ENCODE measurements at regions not wholly inside any gene's neighbourhood (a gene's known extent, or its start where the extent isn't known, plus 50 kb on each side); places are given as distances from the start of the nearest gene placed in this dataset.

DNA sequence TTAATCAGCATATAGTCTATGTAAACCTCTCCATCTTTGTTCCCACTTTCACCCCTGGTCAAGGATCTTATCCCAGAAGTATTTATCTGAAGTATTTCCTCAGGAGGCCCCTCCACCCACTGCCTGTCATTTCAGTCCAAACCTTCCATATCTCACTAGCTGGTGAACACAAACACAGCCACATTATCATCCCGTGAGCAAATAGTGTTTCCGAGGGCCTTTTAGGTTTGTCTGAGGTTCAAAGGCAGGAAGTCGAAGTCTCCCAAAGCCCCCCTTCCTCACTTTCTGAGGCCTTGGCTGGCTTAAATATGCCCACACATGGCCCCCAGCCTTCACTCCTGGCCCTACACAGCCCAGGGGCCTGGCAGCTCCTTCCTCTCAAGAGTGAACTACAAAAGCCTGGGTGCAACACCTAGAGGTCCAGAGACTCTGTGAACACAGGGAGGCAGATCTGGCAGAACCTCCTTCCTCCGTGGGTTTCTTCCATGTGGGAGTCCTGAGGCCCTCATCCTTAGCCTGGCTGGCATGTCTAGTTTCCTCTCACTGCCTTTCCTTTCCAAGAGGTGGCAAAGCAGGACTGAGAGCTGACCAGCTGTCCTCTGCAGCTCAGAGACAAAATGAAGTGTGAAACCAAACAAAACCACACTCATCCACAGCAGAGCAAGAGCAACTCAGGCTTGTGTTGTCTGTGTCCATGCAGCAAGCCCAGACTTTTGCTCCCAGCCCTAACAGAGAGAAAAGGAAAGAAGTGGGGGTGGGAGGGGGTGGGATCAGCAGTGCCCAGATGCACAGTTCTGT, 264.2 kb downstream of the SS18 start:
- TF ChIP-seq, protein P1, sequence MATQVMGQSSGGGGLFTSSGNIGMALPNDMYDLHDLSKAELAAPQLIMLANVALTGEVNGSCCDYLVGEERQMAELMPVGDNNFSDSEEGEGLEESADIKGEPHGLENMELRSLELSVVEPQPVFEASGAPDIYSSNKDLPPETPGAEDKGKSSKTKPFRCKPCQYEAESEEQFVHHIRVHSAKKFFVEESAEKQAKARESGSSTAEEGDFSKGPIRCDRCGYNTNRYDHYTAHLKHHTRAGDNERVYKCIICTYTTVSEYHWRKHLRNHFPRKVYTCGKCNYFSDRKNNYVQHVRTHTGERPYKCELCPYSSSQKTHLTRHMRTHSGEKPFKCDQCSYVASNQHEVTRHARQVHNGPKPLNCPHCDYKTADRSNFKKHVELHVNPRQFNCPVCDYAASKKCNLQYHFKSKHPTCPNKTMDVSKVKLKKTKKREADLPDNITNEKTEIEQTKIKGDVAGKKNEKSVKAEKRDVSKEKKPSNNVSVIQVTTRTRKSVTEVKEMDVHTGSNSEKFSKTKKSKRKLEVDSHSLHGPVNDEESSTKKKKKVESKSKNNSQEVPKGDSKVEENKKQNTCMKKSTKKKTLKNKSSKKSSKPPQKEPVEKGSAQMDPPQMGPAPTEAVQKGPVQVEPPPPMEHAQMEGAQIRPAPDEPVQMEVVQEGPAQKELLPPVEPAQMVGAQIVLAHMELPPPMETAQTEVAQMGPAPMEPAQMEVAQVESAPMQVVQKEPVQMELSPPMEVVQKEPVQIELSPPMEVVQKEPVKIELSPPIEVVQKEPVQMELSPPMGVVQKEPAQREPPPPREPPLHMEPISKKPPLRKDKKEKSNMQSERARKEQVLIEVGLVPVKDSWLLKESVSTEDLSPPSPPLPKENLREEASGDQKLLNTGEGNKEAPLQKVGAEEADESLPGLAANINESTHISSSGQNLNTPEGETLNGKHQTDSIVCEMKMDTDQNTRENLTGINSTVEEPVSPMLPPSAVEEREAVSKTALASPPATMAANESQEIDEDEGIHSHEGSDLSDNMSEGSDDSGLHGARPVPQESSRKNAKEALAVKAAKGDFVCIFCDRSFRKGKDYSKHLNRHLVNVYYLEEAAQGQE (IDR thresholded peaks at IDR 0.05; ENCODE audit: low read depth), result no peak
- no peak for TF ChIP-seq ZBTB7A (IDR thresholded peaks at IDR 0.05; ENCODE audit: low read depth)
- no peak for TF ChIP-seq YY1 (IDR thresholded peaks at IDR 0.05; ENCODE audit: low read depth)
- TF ChIP-seq TCF12 (IDR thresholded peaks at IDR 0.05; ENCODE audit: low read depth), result no peak
- TF ChIP-seq CREB1 (IDR thresholded peaks at IDR 0.05; ENCODE audit: low read depth), result no peak
- TF ChIP-seq EP300 (IDR thresholded peaks at IDR 0.05; ENCODE audit: borderline replicate concordance), result no peak
- TF ChIP-seq, protein P2, sequence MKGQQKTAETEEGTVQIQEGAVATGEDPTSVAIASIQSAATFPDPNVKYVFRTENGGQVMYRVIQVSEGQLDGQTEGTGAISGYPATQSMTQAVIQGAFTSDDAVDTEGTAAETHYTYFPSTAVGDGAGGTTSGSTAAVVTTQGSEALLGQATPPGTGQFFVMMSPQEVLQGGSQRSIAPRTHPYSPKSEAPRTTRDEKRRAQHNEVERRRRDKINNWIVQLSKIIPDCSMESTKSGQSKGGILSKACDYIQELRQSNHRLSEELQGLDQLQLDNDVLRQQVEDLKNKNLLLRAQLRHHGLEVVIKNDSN (IDR thresholded peaks at IDR 0.05), result no peak
- no peak for TF ChIP-seq RAD21 (IDR thresholded peaks at IDR 0.05; ENCODE audit: low read depth)

DNA sequence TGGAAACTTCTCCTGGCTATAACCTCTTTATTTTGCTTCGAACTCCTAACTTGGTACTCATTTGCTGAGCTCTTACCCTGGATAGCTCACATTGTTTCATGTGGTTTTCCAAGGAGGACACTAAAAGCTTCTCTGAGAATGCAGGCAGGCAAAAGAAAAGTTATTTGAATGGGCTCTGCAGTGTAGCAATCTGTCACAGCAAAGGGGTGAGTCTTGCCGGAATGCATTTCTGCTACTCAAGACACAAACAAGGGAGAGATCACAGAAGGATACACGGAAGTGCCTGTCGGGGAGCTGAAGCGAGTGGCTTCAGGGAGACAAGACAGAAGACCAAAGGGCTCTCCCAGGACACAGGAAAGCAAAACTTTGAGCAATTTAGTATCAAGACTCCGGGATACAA, 265.4 kb downstream of the SS18 start:
- TF ChIP-seq TAF1 (IDR thresholded peaks at IDR 0.05; ENCODE audit: low read depth) (no peak), TEAD4 (IDR thresholded peaks at IDR 0.05) (no peak), FOXM1 (IDR thresholded peaks at IDR 0.05; ENCODE audit: borderline replicate concordance, low read depth) (no peak), TCF12 (IDR thresholded peaks at IDR 0.05; ENCODE audit: low read depth) (no peak), EP300 (IDR thresholded peaks at IDR 0.05; ENCODE audit: borderline replicate concordance) (no peak), RAD21 (IDR thresholded peaks at IDR 0.05; ENCODE audit: low read depth) (no peak), EGR1 (IDR thresholded peaks at IDR 0.05) (no peak), ZBTB7A (IDR thresholded peaks at IDR 0.05; ENCODE audit: low read depth) (no peak), YY1 (IDR thresholded peaks at IDR 0.05; ENCODE audit: low read depth) (no peak), CREB1 (IDR thresholded peaks at IDR 0.05; ENCODE audit: low read depth) (no peak)

DNA sequence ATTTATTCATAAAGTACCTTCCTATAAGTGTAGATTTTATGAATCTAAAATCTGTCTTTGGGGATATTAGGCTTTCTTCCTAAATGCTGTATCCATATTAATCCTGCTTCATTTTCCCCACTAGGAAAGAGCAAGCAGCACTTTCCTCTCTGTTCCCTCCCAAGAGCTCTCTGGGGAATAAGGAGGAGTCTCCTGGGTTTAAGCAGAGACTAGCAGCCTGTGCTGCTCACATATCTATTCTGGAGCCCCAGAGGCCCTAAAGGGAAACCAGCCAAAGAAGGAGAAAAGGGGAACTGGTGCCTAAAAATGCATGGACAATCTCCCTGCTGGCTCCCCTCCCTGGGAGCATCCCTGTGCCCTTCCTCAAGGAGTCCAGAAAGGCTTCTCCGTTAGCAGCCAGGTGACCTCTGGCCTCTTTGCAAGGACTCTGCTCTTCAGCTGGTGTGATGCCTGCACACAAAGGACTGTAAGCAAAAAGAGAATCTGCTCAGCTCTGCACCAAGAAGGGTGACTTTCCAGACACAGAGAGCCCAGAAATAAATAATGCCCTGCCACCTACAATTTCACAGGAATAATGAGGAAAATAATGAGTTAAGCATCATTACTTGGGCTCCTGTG, 270.6 kb downstream of the SS18 start:
- TF ChIP-seq, protein P3, sequence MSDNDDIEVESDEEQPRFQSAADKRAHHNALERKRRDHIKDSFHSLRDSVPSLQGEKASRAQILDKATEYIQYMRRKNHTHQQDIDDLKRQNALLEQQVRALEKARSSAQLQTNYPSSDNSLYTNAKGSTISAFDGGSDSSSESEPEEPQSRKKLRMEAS (IDR thresholded peaks at IDR 0.05), result no peak
- no peak for TF ChIP-seq YY1 (IDR thresholded peaks at IDR 0.05; ENCODE audit: low read depth)
- TF ChIP-seq, protein P1 (IDR thresholded peaks at IDR 0.05; ENCODE audit: low read depth), result no peak

DNA sequence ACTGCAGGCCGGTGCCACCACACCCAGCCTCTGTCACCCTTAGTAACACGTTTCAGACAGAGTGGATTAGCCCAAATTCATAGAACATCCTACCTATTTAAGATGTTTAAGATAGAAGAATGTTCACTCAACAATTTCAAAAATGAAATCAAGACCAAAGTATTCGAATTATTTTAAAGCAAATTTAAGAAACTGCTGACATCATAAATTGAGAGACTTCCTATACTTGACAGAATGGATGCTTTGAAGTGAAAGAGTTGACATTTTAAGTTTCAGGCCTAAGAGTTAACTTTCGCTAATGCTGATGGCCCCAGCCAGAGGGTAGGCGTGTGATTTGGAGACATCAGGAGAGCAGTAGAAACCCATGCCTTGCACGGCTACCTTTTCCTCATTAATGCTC, 271.9 kb downstream of the SS18 start:
- no peak for TF ChIP-seq TEAD4 (IDR thresholded peaks at IDR 0.05)
- TF ChIP-seq, protein P2 (IDR thresholded peaks at IDR 0.05), result no peak
- no peak for TF ChIP-seq ZBTB7A (IDR thresholded peaks at IDR 0.05; ENCODE audit: low read depth)
- TF ChIP-seq FOXM1 (IDR thresholded peaks at IDR 0.05; ENCODE audit: borderline replicate concordance, low read depth), result no peak
- TF ChIP-seq TCF12 (IDR thresholded peaks at IDR 0.05; ENCODE audit: low read depth), result no peak
- no peak for TF ChIP-seq NFIC (IDR thresholded peaks at IDR 0.05)
- TF ChIP-seq CREB1 (IDR thresholded peaks at IDR 0.05; ENCODE audit: low read depth), result no peak

DNA sequence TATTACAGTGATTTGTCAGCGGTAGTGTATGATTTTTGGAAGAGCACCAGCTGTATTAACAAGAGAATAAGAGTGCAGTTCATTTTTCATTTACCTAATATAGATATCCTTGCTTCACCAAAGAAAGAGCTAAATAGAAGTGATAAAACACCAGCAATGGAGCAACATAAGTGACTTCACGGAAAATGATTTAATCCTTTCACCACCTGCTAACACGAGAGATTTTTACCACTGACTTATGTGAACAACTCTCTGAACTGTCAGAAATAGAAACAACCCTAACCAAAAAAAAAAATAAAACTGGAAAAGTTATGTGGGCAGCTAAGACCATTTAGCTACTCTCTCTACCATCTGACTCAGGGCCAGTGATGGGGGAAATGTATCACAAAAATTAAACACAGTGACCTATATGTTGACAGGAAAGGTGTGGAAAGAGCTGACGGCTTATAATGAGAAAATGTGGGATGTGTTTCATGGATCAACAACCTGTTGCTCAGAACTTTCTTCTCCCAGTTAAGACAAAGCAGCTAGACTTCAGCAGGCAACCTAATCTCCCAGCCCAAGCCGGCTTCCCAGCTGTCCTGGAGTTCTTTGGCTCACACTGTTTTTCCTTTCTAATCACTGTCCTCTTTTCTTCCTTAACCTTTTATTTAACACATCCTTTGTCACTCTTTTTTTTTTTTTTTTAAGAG, 272.7 kb downstream of the SS18 start:
- no peak for TF ChIP-seq RAD21 (IDR thresholded peaks at IDR 0.05; ENCODE audit: low read depth)
- TF ChIP-seq, protein P2 (IDR thresholded peaks at IDR 0.05), result no peak
- TF ChIP-seq, protein P3 (IDR thresholded peaks at IDR 0.05), result no peak
- no peak for TF ChIP-seq YY1 (IDR thresholded peaks at IDR 0.05; ENCODE audit: low read depth)
- TF ChIP-seq, protein P1 (IDR thresholded peaks at IDR 0.05; ENCODE audit: low read depth), result no peak
- TF ChIP-seq TAF1 (IDR thresholded peaks at IDR 0.05; ENCODE audit: low read depth), result no peak
- no peak for TF ChIP-seq CEBPB (IDR thresholded peaks at IDR 0.05)
- TF ChIP-seq EP300 (IDR thresholded peaks at IDR 0.05; ENCODE audit: borderline replicate concordance), result no peak
- TF ChIP-seq EGR1 (IDR thresholded peaks at IDR 0.05), result no peak
- no peak for TF ChIP-seq ZBTB7A (IDR thresholded peaks at IDR 0.05; ENCODE audit: low read depth)
- TF ChIP-seq FOXM1 (IDR thresholded peaks at IDR 0.05; ENCODE audit: borderline replicate concordance, low read depth), result no peak
- TF ChIP-seq CREB1 (IDR thresholded peaks at IDR 0.05; ENCODE audit: low read depth), result no peak
- no peak for TF ChIP-seq NFIC (IDR thresholded peaks at IDR 0.05)
- no peak for TF ChIP-seq TCF12 (IDR thresholded peaks at IDR 0.05; ENCODE audit: low read depth)
- TF ChIP-seq TEAD4 (IDR thresholded peaks at IDR 0.05), result no peak

Measured in Ishikawa (cell line).